ENCODE measurements at regions not wholly inside any gene's neighbourhood (a gene's known extent, or its start where the extent isn't known, plus 50 kb on each side); places are given as distances from the start of the nearest gene placed in this dataset.
"Not testable (repeated sequence)": the region's sequence is repeated elsewhere in the genome, so short reads cannot be mapped to it uniquely, and the experiment has no call there.

DNA sequence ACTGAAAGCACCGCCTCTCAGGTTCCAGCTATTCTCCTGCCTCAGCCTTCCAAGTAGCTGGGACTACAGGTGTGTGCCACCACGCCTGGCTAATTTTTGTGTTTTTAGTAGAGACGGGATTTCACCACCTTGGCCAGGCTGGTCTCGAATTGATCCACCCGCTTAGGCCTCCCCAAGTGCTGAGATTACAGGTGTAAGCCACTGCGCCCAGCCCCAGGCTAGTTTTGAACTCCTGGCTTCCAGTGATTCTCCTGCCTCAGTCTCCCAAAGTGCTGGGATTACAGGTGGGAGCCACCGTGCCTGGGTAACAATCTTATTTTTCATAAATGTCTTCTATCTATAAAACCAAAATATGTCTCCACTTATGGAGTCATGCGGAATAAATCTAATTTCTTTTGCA, 104.1 kb upstream of the ZNF438 start:
- TF ChIP-seq, protein P1, sequence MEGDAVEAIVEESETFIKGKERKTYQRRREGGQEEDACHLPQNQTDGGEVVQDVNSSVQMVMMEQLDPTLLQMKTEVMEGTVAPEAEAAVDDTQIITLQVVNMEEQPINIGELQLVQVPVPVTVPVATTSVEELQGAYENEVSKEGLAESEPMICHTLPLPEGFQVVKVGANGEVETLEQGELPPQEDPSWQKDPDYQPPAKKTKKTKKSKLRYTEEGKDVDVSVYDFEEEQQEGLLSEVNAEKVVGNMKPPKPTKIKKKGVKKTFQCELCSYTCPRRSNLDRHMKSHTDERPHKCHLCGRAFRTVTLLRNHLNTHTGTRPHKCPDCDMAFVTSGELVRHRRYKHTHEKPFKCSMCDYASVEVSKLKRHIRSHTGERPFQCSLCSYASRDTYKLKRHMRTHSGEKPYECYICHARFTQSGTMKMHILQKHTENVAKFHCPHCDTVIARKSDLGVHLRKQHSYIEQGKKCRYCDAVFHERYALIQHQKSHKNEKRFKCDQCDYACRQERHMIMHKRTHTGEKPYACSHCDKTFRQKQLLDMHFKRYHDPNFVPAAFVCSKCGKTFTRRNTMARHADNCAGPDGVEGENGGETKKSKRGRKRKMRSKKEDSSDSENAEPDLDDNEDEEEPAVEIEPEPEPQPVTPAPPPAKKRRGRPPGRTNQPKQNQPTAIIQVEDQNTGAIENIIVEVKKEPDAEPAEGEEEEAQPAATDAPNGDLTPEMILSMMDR (IDR thresholded peaks at IDR 0.05), result not testable (repeated sequence)
- not testable (repeated sequence) for TF ChIP-seq POLR2AphosphoS5, POLR2A (IDR thresholded peaks at IDR 0.05)
